HG02763 (cell line): ENCODE measurements at regions not wholly inside any gene's neighbourhood (a gene's known extent, or its start where the extent isn't known, plus 50 kb on each side); places are given as distances from the start of the nearest gene placed in this dataset.
"Not testable (repeated sequence)": the region's sequence is repeated elsewhere in the genome, so short reads cannot be mapped to it uniquely, and the experiment has no call there.

Experiments used
- ATAC-seq: cut with Tn5 transposase; IDR thresholded peaks from one replicate; pipeline ENCODE4 v1.9.1; 2021; ENCODE audit warnings: mild to moderate bottlenecking, moderate library complexity; ENCODE audit not compliant: unreplicated experiment

- no peak for ATAC-seq
These were observed 213.2 kb upstream of the NT5E start for GRCh38 chr6:85236636-85237035.

- not testable (repeated sequence) for ATAC-seq
These were observed 222.5 kb upstream of the NT5E start for GRCh38 chr6:85227345-85227744.

GRCh38 chr6:85212794-85213193 lies 237.1 kb upstream of the NT5E start:
- not testable (repeated sequence) for ATAC-seq

DNA sequence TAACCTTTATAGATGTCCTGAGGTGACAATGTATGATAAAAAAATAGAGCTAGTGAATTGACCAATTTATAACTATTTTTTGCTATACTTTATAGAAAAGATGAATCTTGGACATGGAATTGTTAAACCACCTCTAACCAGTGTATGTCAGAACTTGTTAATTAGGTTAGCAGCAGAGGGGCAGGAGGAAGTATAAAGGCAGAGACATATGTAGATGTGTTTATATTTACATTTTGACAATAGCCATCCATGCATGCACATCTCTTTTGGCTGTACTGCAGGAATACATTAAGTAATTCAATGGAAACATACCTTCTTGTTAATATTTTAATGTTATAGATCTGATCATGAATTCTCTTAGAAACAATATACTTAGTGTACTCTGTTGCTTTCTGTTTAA lies 254.6 kb upstream of the NT5E start:
- ATAC-seq = no peak

GRCh38 chr6:85193339-85193738 lies 256.5 kb upstream of the NT5E start:
- no peak for ATAC-seq

DNA sequence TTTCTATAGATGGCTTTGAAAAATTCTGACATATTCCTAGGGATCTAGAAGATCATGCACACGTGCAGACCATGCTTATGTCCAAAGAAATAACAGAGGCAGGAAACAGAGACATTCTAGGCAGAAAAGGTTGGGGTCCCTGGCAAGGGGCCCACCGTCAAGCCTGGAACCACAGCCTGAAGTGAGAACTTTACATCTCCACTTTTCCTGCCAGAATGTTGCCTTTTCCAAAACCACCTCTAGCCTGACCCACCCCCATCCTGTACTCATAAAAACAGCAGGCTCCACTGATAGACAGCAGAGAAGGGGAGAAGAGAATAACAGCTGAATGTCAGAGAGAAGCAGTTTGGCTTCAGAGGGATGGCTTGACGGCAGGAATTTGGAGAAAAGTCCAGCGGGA lies 257.3 kb upstream of the NT5E start:
- no peak for ATAC-seq

GRCh38 chr6:85192186-85192585 lies 257.7 kb upstream of the NT5E start:
- no peak for ATAC-seq

DNA sequence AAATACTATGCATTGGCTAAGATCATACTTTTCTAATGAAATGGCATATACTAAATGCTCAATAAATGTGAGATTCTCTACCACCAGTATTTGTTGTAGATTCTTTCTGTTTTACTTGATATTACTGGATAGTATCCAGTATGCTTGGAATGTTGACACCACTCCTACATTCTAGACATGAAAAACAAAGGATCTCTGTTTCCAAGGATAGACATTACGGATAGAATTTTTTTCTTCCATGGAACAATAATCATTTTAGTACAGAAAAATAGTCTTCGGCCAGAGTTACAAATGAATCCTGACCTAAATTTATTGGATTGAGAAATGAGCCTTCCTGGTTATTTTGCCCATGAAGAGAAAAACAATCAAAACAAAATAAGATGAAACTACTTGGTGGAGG lies 258.2 kb upstream of the NT5E start:
- ATAC-seq = no peak

- ATAC-seq = no peak
These were observed 263.2 kb upstream of the NT5E start for GRCh38 chr6:85186546-85187175.

DNA sequence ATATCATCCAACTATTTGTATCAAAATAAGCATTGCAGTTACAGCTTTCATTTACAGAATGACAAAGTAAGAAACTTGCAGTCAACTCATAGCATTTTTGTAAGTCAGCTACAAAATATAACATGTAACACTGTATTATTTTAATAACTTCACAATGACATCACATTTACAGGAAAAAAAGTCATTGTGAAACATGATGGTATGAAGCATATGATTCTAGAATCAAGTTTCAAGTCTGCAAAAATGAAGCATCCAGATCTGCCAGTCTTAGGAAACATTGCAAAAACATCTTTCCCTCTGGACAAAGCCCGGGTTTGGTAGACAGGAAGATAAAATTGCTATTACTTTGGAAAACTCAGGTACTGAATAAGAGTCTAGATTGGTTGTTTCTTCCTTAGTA lies 263.9 kb upstream of the NT5E start:
- ATAC-seq = no peak

DNA sequence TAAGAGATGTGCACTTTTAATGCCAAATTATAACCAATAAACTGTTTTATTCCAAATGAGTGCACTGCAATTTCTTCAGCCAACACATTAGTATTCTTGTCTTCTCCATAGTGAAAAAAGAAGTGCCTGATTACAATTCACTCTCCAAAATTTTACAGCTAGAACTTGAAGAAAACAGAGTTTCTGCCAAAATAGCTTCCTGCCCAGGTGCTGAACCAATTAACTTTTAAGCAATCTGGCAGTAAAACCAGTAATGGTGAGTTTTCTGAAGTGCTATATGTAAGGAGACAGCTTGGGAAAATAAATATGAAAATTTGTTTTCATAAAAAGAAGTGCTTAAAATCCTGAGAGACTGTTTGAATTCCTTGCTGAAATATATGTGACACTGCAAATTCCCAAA lies 266.0 kb upstream of the NT5E start:
- no peak for ATAC-seq

GRCh38 chr6:85172705-85173104 lies 277.2 kb upstream of the NT5E start:
- no peak for ATAC-seq

DNA sequence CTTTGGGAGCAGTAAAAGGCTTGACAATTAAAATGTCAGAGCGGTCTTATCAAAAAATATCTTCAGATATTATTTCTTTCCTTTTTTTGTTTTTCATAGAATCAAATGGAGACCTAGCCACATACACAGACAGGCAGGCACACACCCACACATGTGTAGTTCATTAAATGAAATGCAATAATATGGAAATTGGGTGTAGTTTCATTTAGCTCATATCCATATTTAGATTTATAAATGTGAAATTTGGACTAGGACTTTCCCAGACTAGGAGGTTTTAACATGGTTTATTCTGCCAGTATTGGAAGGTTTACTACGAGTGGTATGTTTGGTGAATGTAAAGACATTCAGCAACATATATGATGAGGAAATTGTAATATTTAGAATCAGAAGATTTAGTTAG lies 277.7 kb upstream of the NT5E start:
- ATAC-seq = no peak

DNA sequence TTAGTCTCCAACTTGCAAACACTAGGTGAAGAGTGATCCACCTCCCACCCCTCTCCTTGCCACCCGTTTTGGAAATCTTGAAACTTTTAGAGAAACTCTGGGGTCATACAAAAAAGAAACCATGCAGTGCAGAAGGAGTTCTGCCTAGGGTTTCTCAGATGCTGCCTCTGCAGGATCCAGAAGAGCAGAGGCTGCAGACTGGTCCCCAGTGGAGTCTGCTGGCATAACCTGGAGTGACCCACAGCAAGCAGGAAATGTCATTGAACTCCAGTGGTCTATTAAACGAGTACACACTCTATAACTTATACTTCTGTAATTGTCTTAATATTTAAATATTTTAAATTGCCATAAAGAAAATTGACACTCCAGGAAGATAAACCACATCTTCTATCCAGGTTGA lies 280.7 kb upstream of the NT5E start:
- ATAC-seq = no peak

DNA sequence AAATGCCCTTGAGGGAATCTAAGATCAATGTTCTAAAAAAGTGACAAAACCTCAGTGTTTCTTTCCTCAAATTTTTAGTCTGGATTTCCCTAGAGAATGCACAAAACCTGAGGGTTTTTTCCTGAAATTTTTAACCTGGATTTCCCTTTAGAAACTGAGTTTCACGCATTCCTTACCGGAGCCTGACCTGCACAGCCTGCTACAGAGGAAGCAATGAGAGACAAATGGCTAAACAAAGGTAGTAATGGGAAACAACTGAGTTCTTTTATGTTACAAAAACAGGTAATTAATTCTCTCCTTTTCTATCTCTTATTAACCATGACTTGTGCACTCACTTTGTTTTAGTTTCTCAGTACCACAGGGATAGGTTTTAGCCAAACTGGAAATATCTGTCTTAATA lies 281.7 kb upstream of the NT5E start:
- ATAC-seq = no peak

DNA sequence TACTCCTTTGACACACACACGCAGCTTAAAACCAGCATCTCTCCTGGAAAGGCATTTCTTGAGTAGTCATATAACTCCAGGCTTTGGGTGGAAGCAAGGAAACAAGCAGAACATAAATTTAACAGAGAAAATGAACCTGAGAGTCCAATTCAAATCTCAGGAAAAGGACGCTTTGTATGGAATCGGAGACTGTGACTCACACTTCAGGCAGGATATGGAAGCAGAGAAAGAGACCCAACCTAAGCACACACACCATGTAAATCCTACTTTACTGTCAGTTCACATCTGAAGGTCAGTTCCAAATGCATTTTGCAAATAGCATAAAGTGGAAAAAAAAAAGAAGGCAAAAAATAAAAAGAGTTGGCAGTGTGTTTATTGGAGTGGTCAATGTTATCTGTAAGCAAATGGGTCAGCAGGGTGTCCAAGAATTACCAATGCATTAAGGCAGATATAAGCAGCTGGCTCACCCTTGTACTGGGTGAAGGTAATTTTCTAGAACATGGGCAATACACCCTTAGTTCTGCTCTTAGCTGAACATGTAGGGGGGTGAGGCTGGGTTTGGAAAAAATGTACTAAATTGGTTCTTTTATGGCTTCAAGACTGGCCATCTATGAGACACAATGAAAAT lies 283.7 kb upstream of the NT5E start:
- no peak for ATAC-seq

GRCh38 chr6:85163156-85164080 lies 286.5 kb upstream of the NT5E start:
- ATAC-seq = no peak

- no peak for ATAC-seq
These were observed 292.6 kb upstream of the NT5E start for GRCh38 chr6:85157311-85157710.

DNA sequence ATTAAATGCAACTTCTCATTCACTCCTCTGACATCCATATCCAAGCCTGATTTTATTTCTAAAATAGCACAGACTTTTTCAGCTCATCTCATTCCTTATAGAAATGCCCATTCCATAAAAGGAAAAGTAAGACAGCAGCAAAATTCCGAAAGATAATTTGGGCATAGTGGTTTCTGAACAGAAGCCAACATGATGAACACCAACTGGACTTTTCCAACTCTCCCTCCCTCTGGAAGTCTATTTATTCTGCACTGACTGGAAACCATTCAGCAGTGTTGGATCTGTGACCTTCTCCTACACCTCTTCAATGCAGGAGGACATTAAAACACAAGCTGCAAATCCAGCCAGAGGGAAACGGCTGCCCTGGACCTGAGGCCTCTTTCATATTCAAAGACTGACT lies 306.2 kb upstream of the NT5E start:
- no peak for ATAC-seq

- ATAC-seq = no peak
These were observed 312.0 kb upstream of the NT5E start for GRCh38 chr6:85137865-85138264.

GRCh38 chr6:85136310-85136709 lies 313.6 kb upstream of the NT5E start:
- no peak for ATAC-seq
